Activated CD8-positive, alpha-beta memory T cell treated with anti-CD3 and anti-CD28 coated beads for 36 hours (primary cell): ENCODE measurements at regions not wholly inside any gene's neighbourhood (a gene's known extent, or its start where the extent isn't known, plus 50 kb on each side); places are given as distances from the start of the nearest gene placed in this dataset.

Source experiments
- CTCF ChIA-PET: fragments of 350-600 bp; sonication (Branson Sonifier 250); formaldehyde crosslinking; loops from one replicate; lab custom pipeline; 2021; ENCODE audit warnings: antibody characterized with exemption; lab: Charles Lee
- POLR2A ChIA-PET: fragments of 350-600 bp; sonication (Branson Sonifier 250); formaldehyde crosslinking; loops from one replicate; lab custom pipeline; 2021; ENCODE audit warnings: antibody characterized with exemption; lab: Charles Lee

GRCh38 chrX:112896051-112896450 lies 55.4 kb upstream of the AMOT start:
- POLR2A ChIA-PET = no interaction called here
- CTCF ChIA-PET = no interaction called here
